ENCODE measurements at regions not wholly inside any gene's neighbourhood (a gene's known extent, or its start where the extent isn't known, plus 50 kb on each side); places are given as distances from the start of the nearest gene placed in this dataset.

DNA sequence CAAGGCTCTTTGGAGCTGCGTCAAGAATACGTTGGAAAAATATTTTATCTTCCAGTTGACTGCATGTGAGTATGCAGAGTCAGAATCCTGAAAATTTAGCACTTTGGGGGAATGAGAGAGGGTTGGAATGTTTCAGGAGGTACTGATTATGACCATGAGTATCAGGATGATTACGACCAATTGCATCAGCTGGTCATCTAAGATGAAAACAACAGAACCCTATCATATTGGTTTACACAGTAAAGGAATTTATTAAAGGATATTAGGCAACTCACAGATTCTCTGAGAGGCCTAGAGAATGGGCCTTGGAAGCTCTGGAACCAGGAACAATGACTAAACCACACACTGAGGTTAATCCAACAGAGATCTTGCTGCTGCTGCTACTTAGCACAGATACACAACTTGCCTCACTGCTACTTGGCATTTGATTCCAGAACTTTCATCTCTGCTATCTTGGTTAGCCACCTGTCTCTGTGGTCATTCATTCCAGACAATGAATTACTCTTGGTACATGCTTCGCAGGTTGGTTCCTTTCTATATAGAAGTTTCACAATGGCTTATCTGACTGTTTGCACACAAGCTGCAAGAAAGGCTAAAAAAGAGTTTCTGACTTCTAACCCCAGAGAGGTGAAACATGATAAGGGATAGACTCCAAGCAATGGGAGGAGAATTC, 68.0 kb upstream of the CTTNBP2 start:
- Histone ChIP-seq H3K4me3 (ENCODE audit: low read length) (no peak overlapping the region), H3K9me3 (ENCODE audit: low read length) (no peaks in the 10 kb centered on the region), H4K20me1 (ENCODE audit: insufficient read depth) (no peaks in the 10 kb centered on the region), H3F3A (ENCODE audit: insufficient read depth, low read length, poor library complexity, severe bottlenecking) (peaks cover 3% of the 10 kb centered on the region), H2AFZ (ENCODE audit: low read depth, low read length) (no peak overlapping the region), H3K4me2 (ENCODE audit: low read length) (no peak overlapping the region), H3K36me3 (ENCODE audit: insufficient read depth, low read length) (no peaks in the 10 kb centered on the region), H3K9ac (ENCODE audit: low read length) (no peak overlapping the region), H3K79me2 (replicated peaks; ENCODE audit: insufficient read depth, low read length) (no peaks in the 10 kb centered on the region), H3K9me2 (ENCODE audit: insufficient read depth, low read length) (no peaks in the 10 kb centered on the region), H3K27ac (ENCODE audit: low read length) (peak overlapping the region; percentile 66), H3K27me3 (ENCODE audit: insufficient read depth, low read depth, low read length) (no peaks in the 10 kb centered on the region)
- TF ChIP-seq CTCF (IDR thresholded peaks at IDR 0.05; ENCODE audit: poor library complexity, severe bottlenecking) (no peak), EP300 (conservative IDR thresholded peaks at IDR 0.05; ENCODE audit: poor library complexity, severe bottlenecking) (no peak), EZH2 (IDR thresholded peaks at IDR 0.05; ENCODE audit: borderline replicate concordance, insufficient read depth, low read length, poor library complexity, severe bottlenecking) (no peak), MXI1 (conservative IDR thresholded peaks at IDR 0.05; ENCODE audit: poor library complexity, severe bottlenecking) (no peak), TAF1 (IDR thresholded peaks at IDR 0.05; ENCODE audit: low read depth) (no peak), POLR2AphosphoS5 (IDR thresholded peaks at IDR 0.05) (no peak), RAD21 (conservative IDR thresholded peaks at IDR 0.05) (no peak), SMC3 (conservative IDR thresholded peaks at IDR 0.05; ENCODE audit: poor library complexity) (no peak)
- TF ChIP-seq, protein P1, sequence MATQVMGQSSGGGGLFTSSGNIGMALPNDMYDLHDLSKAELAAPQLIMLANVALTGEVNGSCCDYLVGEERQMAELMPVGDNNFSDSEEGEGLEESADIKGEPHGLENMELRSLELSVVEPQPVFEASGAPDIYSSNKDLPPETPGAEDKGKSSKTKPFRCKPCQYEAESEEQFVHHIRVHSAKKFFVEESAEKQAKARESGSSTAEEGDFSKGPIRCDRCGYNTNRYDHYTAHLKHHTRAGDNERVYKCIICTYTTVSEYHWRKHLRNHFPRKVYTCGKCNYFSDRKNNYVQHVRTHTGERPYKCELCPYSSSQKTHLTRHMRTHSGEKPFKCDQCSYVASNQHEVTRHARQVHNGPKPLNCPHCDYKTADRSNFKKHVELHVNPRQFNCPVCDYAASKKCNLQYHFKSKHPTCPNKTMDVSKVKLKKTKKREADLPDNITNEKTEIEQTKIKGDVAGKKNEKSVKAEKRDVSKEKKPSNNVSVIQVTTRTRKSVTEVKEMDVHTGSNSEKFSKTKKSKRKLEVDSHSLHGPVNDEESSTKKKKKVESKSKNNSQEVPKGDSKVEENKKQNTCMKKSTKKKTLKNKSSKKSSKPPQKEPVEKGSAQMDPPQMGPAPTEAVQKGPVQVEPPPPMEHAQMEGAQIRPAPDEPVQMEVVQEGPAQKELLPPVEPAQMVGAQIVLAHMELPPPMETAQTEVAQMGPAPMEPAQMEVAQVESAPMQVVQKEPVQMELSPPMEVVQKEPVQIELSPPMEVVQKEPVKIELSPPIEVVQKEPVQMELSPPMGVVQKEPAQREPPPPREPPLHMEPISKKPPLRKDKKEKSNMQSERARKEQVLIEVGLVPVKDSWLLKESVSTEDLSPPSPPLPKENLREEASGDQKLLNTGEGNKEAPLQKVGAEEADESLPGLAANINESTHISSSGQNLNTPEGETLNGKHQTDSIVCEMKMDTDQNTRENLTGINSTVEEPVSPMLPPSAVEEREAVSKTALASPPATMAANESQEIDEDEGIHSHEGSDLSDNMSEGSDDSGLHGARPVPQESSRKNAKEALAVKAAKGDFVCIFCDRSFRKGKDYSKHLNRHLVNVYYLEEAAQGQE (IDR thresholded peaks at IDR 0.05; ENCODE audit: borderline replicate concordance) = no peak

GRCh38 chr7:117942780-117943179, 69.5 kb upstream of the CTTNBP2 start:
- Histone ChIP-seq H3K36me3 (ENCODE audit: insufficient read depth, low read length) (no peaks in the 10 kb centered on the region), H3K9ac (ENCODE audit: low read length) (no peak overlapping the region), H3K27ac (ENCODE audit: low read length) (no peak overlapping the region), H3K9me3 (ENCODE audit: low read length) (no peaks in the 10 kb centered on the region), H3K79me2 (replicated peaks; ENCODE audit: insufficient read depth, low read length) (no peaks in the 10 kb centered on the region), H3F3A (ENCODE audit: insufficient read depth, low read length, poor library complexity, severe bottlenecking) (peaks cover 3% of the 10 kb centered on the region), H3K27me3 (ENCODE audit: insufficient read depth, low read depth, low read length) (no peaks in the 10 kb centered on the region), H3K4me3 (ENCODE audit: low read length) (no peak overlapping the region), H4K20me1 (ENCODE audit: insufficient read depth) (no peaks in the 10 kb centered on the region), H3K4me2 (ENCODE audit: low read length) (no peak overlapping the region), H3K9me2 (ENCODE audit: insufficient read depth, low read length) (no peaks in the 10 kb centered on the region), H2AFZ (ENCODE audit: low read depth, low read length) (no peak overlapping the region)
- TF ChIP-seq CTCF (IDR thresholded peaks at IDR 0.05; ENCODE audit: poor library complexity, severe bottlenecking) (no peak), EP300 (conservative IDR thresholded peaks at IDR 0.05; ENCODE audit: poor library complexity, severe bottlenecking) (no peak), TAF1 (IDR thresholded peaks at IDR 0.05; ENCODE audit: low read depth) (no peak), POLR2AphosphoS5 (IDR thresholded peaks at IDR 0.05) (no peak), SMC3 (conservative IDR thresholded peaks at IDR 0.05; ENCODE audit: poor library complexity) (no peak), RAD21 (conservative IDR thresholded peaks at IDR 0.05) (no peak), EZH2 (IDR thresholded peaks at IDR 0.05; ENCODE audit: borderline replicate concordance, insufficient read depth, low read length, poor library complexity, severe bottlenecking) (no peak), MXI1 (conservative IDR thresholded peaks at IDR 0.05; ENCODE audit: poor library complexity, severe bottlenecking) (no peak)
- TF ChIP-seq, protein P1 (IDR thresholded peaks at IDR 0.05; ENCODE audit: borderline replicate concordance) = no peak

Data from neural cell (in vitro differentiated cells).